HG02973 (cell line): ENCODE measurements at regions not wholly inside any gene's neighbourhood (a gene's known extent, or its start where the extent isn't known, plus 50 kb on each side); places are given as distances from the start of the nearest gene placed in this dataset.
"Not testable (repeated sequence)": the region's sequence is repeated elsewhere in the genome, so short reads cannot be mapped to it uniquely, and the experiment has no call there.

Experiments used
- ATAC-seq: cut with Tn5 transposase; IDR thresholded peaks from one replicate; pipeline ENCODE4 v1.9.1; 2021; ENCODE audit warnings: moderate library complexity; ENCODE audit not compliant: unreplicated experiment

GRCh38 chrX:131219271-131219670, 69.8 kb downstream of the IGSF1 start:
- no peak for ATAC-seq

GRCh38 chrX:131217989-131218388, 71.1 kb downstream of the IGSF1 start:
- ATAC-seq, result no peak

- peak; percentile 92 for ATAC-seq
These were observed 72.3 kb downstream of the IGSF1 start for GRCh38 chrX:131216828-131217227.

GRCh38 chrX:131213400-131213799, 75.7 kb downstream of the IGSF1 start:
- no peak for ATAC-seq

- ATAC-seq, result no peak
These were observed 86.3 kb downstream of the IGSF1 start for GRCh38 chrX:131202766-131203165.

GRCh38 chrX:131201986-131202385, 87.1 kb downstream of the IGSF1 start:
- ATAC-seq, result no peak

- ATAC-seq, result no peak
These were observed 90.0 kb downstream of the IGSF1 start for GRCh38 chrX:131199091-131199490.

GRCh38 chrX:131187206-131187605, 101.9 kb downstream of the IGSF1 start:
- ATAC-seq, result no peak

GRCh38 chrX:131170148-131170547, 112.0 kb downstream of the ARHGAP36 start:
- no peak for ATAC-seq

GRCh38 chrX:131163645-131164044, 105.5 kb downstream of the ARHGAP36 start:
- ATAC-seq, result not testable (repeated sequence)

- not testable (repeated sequence) for ATAC-seq
These were observed 99.5 kb downstream of the ARHGAP36 start for GRCh38 chrX:131157656-131158055.

- no peak for ATAC-seq
These were observed 88.6 kb downstream of the ARHGAP36 start for GRCh38 chrX:131146702-131147101.
